GM12864 (cell line): ENCODE measurements at regions not wholly inside any gene's neighbourhood (a gene's known extent, or its start where the extent isn't known, plus 50 kb on each side); places are given as distances from the start of the nearest gene placed in this dataset.

Experiments
- DNase-seq: peaks from one replicate; pipeline ENCODE4 v3.0.0-alpha.2; 2011; ENCODE audit warnings: low read depth
- H3K4me3 ChIP-seq: 2 replicates; pipeline ENCODE4 v1.5.1; 2011; ENCODE audit warnings: mild to moderate bottlenecking, low read depth, low read length, control low read depth
- CTCF ChIP-seq: IDR thresholded peaks from 2 replicates; pipeline ENCODE4 v1.5.1; 2011; ENCODE audit warnings: low read depth, mild to moderate bottlenecking, moderate library complexity, low read length, control low read depth, inconsistent platforms; ENCODE audit errors: missing control alignments

- no peak overlapping the region for H3K4me3 ChIP-seq
- no peak for DNase-seq
- TF ChIP-seq CTCF, result no peak
Measured at GRCh38 chr14:99012703-99013102, 259.3 kb downstream of the BCL11B start.

- DNase-seq, result no peak
- H3K4me3 ChIP-seq, result no peak overlapping the region
- no peak for TF ChIP-seq CTCF
Measured at GRCh38 chr14:99015833-99016232, 256.2 kb downstream of the BCL11B start.

GRCh38 chr14:99023371-99023770, 248.6 kb downstream of the BCL11B start:
- no peak for DNase-seq
- no peak for TF ChIP-seq CTCF
- no peak overlapping the region for H3K4me3 ChIP-seq

- TF ChIP-seq CTCF, result no peak
- no peak for DNase-seq
- no peak overlapping the region for H3K4me3 ChIP-seq
Measured at GRCh38 chr14:99024926-99025325, 247.1 kb downstream of the BCL11B start.

GRCh38 chr14:99025418-99025817, 246.6 kb downstream of the BCL11B start:
- no peak for TF ChIP-seq CTCF
- H3K4me3 ChIP-seq, result no peak overlapping the region
- no peak for DNase-seq

- H3K4me3 ChIP-seq, result no peak overlapping the region
- TF ChIP-seq CTCF, result no peak
- no peak for DNase-seq
Measured at GRCh38 chr14:99026471-99026870, 245.5 kb downstream of the BCL11B start.

- no peak for DNase-seq
- TF ChIP-seq CTCF, result no peak
- H3K4me3 ChIP-seq, result no peak overlapping the region
Measured at GRCh38 chr14:99028041-99028440, 244.0 kb downstream of the BCL11B start.
